Neural cell (in vitro differentiated cells): ENCODE measurements at regions not wholly inside any gene's neighbourhood (a gene's known extent, or its start where the extent isn't known, plus 50 kb on each side); places are given as distances from the start of the nearest gene placed in this dataset.
A peak's percentile ranks its signal among the peaks of the same experiment; 100 is the strongest.

Source experiments
- H2AFZ ChIP-seq: fragments of 200-600, 300-800 bp; sonication (generic), shearing (Covaris generic); 2 replicates; pipeline ENCODE4 v1.6.0; 2014; ENCODE audit warnings: low read depth, mild to moderate bottlenecking, antibody characterized with exemption, low read length, moderate library complexity
- H3F3A ChIP-seq: fragments of 200-600 bp; shearing (Covaris generic); 2 replicates; pipeline ENCODE4 v1.6.1; 2016; ENCODE audit warnings: mild to moderate bottlenecking, moderate library complexity, mixed read lengths, antibody characterized with exemption, low read length; ENCODE audit not compliant: insufficient read depth, poor library complexity, severe bottlenecking
- H3K27ac ChIP-seq: fragments of 200-600, 300-800 bp; sonication (generic), shearing (Covaris generic); 2 replicates; pipeline ENCODE4 v1.5.1; 2014; ENCODE audit warnings: mild to moderate bottlenecking, low read length, moderate library complexity
- H3K27me3 ChIP-seq: fragments of 300-800, 200-600 bp; sonication (generic), shearing (Covaris generic); 2 replicates; pipeline ENCODE4 v1.6.0; 2014; ENCODE audit warnings: mild to moderate bottlenecking, low read depth, low read length, moderate library complexity; ENCODE audit not compliant: insufficient read depth
- H3K36me3 ChIP-seq: fragments of 300-800, 200-600 bp; sonication (generic), shearing (Covaris generic); 2 replicates; pipeline ENCODE4 v1.5.1; 2014; ENCODE audit warnings: mild to moderate bottlenecking, antibody characterized with exemption, low read length, moderate library complexity; ENCODE audit not compliant: insufficient read depth
- H3K4me2 ChIP-seq: fragments of 300-800, 200-600 bp; sonication (generic), shearing (Covaris generic); 2 replicates; pipeline ENCODE4 v1.6.0; 2014; ENCODE audit warnings: mild to moderate bottlenecking, low read length
- H3K4me3 ChIP-seq: fragments of 300-800, 200-600 bp; sonication (generic), shearing (Covaris generic); 2 replicates; pipeline ENCODE4 v1.5.1; 2014; ENCODE audit warnings: mild to moderate bottlenecking, low read length, moderate library complexity
- H3K79me2 ChIP-seq: fragments of 200-600 bp; shearing (Covaris generic); replicated peaks from 2 replicates; pipeline ENCODE4 v1.6.0; 2014; ENCODE audit warnings: mild to moderate bottlenecking, low read length, moderate library complexity; ENCODE audit not compliant: insufficient read depth
- H3K9ac ChIP-seq: fragments of 300-800, 200-600 bp; sonication (generic), shearing (Covaris generic); 2 replicates; pipeline ENCODE4 v1.6.1; 2016; ENCODE audit warnings: mild to moderate bottlenecking, low read length, mixed read lengths
- H3K9me2 ChIP-seq: fragments of 200-600 bp; shearing (Covaris generic); 2 replicates; pipeline ENCODE4 v1.6.1; 2016; ENCODE audit warnings: mild to moderate bottlenecking, low read length, mixed read lengths; ENCODE audit not compliant: insufficient read depth
- H3K9me3 ChIP-seq: fragments of 200-600, 300-800 bp; sonication (generic), shearing (Covaris generic); 2 replicates; pipeline ENCODE4 v1.6.1; 2016; ENCODE audit warnings: mild to moderate bottlenecking, mixed run types, low read length, moderate library complexity, mixed read lengths
- H4K20me1 ChIP-seq: fragments of 200-600 bp; shearing (Covaris generic); 2 replicates; pipeline ENCODE4 v1.6.1; 2016; ENCODE audit warnings: mild to moderate bottlenecking, mixed run types; ENCODE audit not compliant: insufficient read depth
- CTCF ChIP-seq: fragments of 450-650 bp; IDR thresholded peaks from 2 replicates; pipeline ENCODE4 v1.5.1; 2014; ENCODE audit warnings: antibody characterized with exemption, mild to moderate bottlenecking, moderate library complexity; ENCODE audit not compliant: poor library complexity, severe bottlenecking
- EP300 ChIP-seq: fragments of 450-650 bp; conservative IDR thresholded peaks from 2 replicates; pipeline ENCODE4 v1.6.1; 2014; ENCODE audit warnings: antibody characterized with exemption, mild to moderate bottlenecking, moderate library complexity; ENCODE audit not compliant: poor library complexity, severe bottlenecking
- EZH2 ChIP-seq: fragments of 200-600, 300-800 bp; shearing (Covaris generic), sonication (generic); IDR thresholded peaks from 2 replicates; pipeline ENCODE4 v1.6.1; 2014; ENCODE audit warnings: antibody characterized with exemption, low read length, borderline replicate concordance, mild to moderate bottlenecking; ENCODE audit not compliant: insufficient read depth, poor library complexity, severe bottlenecking
- MXI1 ChIP-seq: fragments of 450-650 bp; conservative IDR thresholded peaks from 2 replicates; pipeline ENCODE4 v1.6.1; 2014; ENCODE audit warnings: antibody characterized with exemption, mild to moderate bottlenecking; ENCODE audit not compliant: poor library complexity, severe bottlenecking
- POLR2AphosphoS5 ChIP-seq: IDR thresholded peaks from 2 replicates; pipeline ENCODE4 v1.6.1; 2012
- RAD21 ChIP-seq: fragments of 450-650 bp; conservative IDR thresholded peaks from 2 replicates; pipeline ENCODE4 v1.6.1; 2014; ENCODE audit warnings: antibody characterized with exemption, mild to moderate bottlenecking, moderate library complexity
- REST ChIP-seq: IDR thresholded peaks from 2 replicates; pipeline ENCODE4 v1.6.1; 2012; ENCODE audit warnings: borderline replicate concordance
- SMC3 ChIP-seq: fragments of 450-650 bp; conservative IDR thresholded peaks from 2 replicates; pipeline ENCODE4 v1.6.1; 2014; ENCODE audit warnings: antibody characterized with exemption, mild to moderate bottlenecking, moderate library complexity; ENCODE audit not compliant: poor library complexity
- TAF1 ChIP-seq: IDR thresholded peaks from 2 replicates; pipeline ENCODE4 v1.6.1; 2012; ENCODE audit warnings: low read depth

DNA sequence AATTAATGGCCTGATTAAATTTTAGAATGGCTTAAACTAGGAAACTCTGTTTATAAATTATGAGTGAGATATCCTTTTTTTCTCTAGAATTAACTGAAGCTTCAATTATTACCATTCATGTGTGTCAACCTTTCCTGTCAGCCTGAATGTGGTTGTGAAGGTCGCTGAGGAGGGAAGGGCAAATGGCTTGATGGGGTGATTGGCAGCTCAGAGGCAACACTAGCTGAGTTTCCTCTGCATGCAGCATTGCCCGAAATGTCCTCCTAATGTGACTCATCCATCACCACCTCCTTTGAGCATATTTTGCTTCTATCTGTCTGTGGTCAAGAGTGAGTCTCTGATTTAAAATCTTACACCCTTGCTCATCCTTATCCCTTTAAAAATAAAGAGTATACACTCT is 281.9 kb downstream of the TENT4A start:
- H3K4me2 ChIP-seq, result no peak overlapping the region
- H2AFZ ChIP-seq, result no peak overlapping the region
- H3K9me3 ChIP-seq, result no peaks in the 10 kb centered on the region
- no peak overlapping the region for H3K4me3 ChIP-seq
- H3K9ac ChIP-seq, result no peak overlapping the region
- no peaks in the 10 kb centered on the region for H3K27me3 ChIP-seq
- no peak overlapping the region for H3K27ac ChIP-seq
- H4K20me1 ChIP-seq, result no peaks in the 10 kb centered on the region
- H3K79me2 ChIP-seq, result no peaks in the 10 kb centered on the region
- no peak for TF ChIP-seq SMC3
- TF ChIP-seq POLR2AphosphoS5, result no peak
- TF ChIP-seq RAD21, result no peak
- no peak for TF ChIP-seq MXI1
- no peak for TF ChIP-seq TAF1
- TF ChIP-seq EZH2, result no peak
- no peak for TF ChIP-seq CTCF
- TF ChIP-seq EP300, result no peak
- no peak for TF ChIP-seq REST
- no peaks in the 10 kb centered on the region for H3F3A ChIP-seq
- H3K9me2 ChIP-seq, result no peaks in the 10 kb centered on the region
- H3K36me3 ChIP-seq, result no peaks in the 10 kb centered on the region

DNA sequence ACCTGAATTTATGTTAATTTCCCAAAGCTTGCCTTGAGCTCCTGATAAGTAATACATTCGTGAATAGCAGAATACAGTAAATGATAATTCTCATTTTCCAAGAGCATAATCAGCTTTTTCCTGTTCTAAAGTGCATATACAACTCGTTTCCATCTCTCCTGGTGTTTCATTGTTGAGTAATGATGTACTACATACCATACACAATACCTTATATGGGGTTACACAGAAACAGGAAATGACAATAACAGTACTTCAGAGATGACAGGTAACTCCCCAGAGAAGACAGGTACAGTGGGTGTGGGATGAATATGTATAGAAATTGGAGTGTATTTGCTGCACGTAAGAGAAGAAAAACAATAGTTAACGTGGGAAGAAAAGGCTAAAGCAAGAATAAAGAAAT is 287.1 kb downstream of the TENT4A start:
- Histone ChIP-seq H3K9me3 (no peaks in the 10 kb centered on the region), H3K9me2 (no peaks in the 10 kb centered on the region), H3K36me3 (no peaks in the 10 kb centered on the region), H3K4me3 (peak overlapping the region; percentile 26), H3K27me3 (no peaks in the 10 kb centered on the region), H3F3A (no peaks in the 10 kb centered on the region), H2AFZ (no peak overlapping the region), H3K4me2 (no peak overlapping the region), H3K79me2 (no peaks in the 10 kb centered on the region), H3K9ac (peak overlapping the region; percentile 54), H3K27ac (peak overlapping the region; percentile 93), H4K20me1 (no peaks in the 10 kb centered on the region)
- peak; percentile 85 for TF ChIP-seq EP300
- no peak for TF ChIP-seq TAF1
- TF ChIP-seq RAD21, result no peak
- TF ChIP-seq CTCF, result no peak
- TF ChIP-seq POLR2AphosphoS5, result peak; percentile 56
- TF ChIP-seq EZH2, result no peak
- no peak for TF ChIP-seq MXI1
- peak; percentile 62 for TF ChIP-seq REST
- no peak for TF ChIP-seq SMC3
